ENCODE measurements at regions not wholly inside any gene's neighbourhood (a gene's known extent, or its start where the extent isn't known, plus 50 kb on each side); places are given as distances from the start of the nearest gene placed in this dataset.

DNA sequence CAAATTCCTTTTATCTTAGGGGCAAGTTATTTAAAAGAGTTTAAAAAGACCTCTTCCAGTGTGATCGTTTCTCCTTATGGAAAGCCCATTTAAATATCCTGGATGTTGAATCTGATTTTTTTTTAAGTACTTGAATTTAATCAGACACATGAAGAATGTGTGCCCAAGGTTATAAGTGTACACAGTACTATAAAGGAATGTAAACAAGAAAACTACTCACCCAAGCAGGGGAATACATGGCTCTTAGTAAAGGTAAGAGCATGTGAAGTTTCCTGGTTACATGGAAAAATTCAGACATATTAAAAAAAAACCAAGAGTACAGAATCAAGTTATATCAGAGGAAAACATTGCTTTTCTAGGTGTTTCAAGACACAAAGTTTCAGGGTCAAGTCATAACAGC lies 546.9 kb downstream of the MATN1 start:
- Histone ChIP-seq H3K4me2 (ENCODE audit: low read length) (no peak overlapping the region), H3K9me3 (ENCODE audit: low read length) (no peaks in the 10 kb centered on the region), H3K36me3 (ENCODE audit: insufficient read depth, low read length) (no peaks in the 10 kb centered on the region), H3K9me2 (ENCODE audit: insufficient read depth, low read length) (no peaks in the 10 kb centered on the region), H3F3A (ENCODE audit: insufficient read depth, low read length, poor library complexity, severe bottlenecking) (no peaks in the 10 kb centered on the region), H2AFZ (ENCODE audit: low read depth, low read length) (no peak overlapping the region), H3K27ac (ENCODE audit: low read length) (no peak overlapping the region), H3K9ac (ENCODE audit: low read length) (no peak overlapping the region), H3K79me2 (replicated peaks; ENCODE audit: insufficient read depth, low read length) (no peaks in the 10 kb centered on the region), H4K20me1 (ENCODE audit: insufficient read depth) (no peaks in the 10 kb centered on the region), H3K4me3 (ENCODE audit: low read length) (no peak overlapping the region), H3K27me3 (ENCODE audit: insufficient read depth, low read depth, low read length) (no peaks in the 10 kb centered on the region)
- TF ChIP-seq SMC3 (conservative IDR thresholded peaks at IDR 0.05; ENCODE audit: poor library complexity) (no peak), RAD21 (conservative IDR thresholded peaks at IDR 0.05) (no peak), EZH2 (IDR thresholded peaks at IDR 0.05; ENCODE audit: borderline replicate concordance, insufficient read depth, low read length, poor library complexity, severe bottlenecking) (no peak), TAF1 (IDR thresholded peaks at IDR 0.05; ENCODE audit: low read depth) (no peak), MXI1 (conservative IDR thresholded peaks at IDR 0.05; ENCODE audit: poor library complexity, severe bottlenecking) (no peak), EP300 (conservative IDR thresholded peaks at IDR 0.05; ENCODE audit: poor library complexity, severe bottlenecking) (no peak), POLR2AphosphoS5 (IDR thresholded peaks at IDR 0.05) (no peak)
- TF ChIP-seq, protein P1, sequence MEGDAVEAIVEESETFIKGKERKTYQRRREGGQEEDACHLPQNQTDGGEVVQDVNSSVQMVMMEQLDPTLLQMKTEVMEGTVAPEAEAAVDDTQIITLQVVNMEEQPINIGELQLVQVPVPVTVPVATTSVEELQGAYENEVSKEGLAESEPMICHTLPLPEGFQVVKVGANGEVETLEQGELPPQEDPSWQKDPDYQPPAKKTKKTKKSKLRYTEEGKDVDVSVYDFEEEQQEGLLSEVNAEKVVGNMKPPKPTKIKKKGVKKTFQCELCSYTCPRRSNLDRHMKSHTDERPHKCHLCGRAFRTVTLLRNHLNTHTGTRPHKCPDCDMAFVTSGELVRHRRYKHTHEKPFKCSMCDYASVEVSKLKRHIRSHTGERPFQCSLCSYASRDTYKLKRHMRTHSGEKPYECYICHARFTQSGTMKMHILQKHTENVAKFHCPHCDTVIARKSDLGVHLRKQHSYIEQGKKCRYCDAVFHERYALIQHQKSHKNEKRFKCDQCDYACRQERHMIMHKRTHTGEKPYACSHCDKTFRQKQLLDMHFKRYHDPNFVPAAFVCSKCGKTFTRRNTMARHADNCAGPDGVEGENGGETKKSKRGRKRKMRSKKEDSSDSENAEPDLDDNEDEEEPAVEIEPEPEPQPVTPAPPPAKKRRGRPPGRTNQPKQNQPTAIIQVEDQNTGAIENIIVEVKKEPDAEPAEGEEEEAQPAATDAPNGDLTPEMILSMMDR (IDR thresholded peaks at IDR 0.05; ENCODE audit: poor library complexity, severe bottlenecking) = no peak
- TF ChIP-seq, protein P2, sequence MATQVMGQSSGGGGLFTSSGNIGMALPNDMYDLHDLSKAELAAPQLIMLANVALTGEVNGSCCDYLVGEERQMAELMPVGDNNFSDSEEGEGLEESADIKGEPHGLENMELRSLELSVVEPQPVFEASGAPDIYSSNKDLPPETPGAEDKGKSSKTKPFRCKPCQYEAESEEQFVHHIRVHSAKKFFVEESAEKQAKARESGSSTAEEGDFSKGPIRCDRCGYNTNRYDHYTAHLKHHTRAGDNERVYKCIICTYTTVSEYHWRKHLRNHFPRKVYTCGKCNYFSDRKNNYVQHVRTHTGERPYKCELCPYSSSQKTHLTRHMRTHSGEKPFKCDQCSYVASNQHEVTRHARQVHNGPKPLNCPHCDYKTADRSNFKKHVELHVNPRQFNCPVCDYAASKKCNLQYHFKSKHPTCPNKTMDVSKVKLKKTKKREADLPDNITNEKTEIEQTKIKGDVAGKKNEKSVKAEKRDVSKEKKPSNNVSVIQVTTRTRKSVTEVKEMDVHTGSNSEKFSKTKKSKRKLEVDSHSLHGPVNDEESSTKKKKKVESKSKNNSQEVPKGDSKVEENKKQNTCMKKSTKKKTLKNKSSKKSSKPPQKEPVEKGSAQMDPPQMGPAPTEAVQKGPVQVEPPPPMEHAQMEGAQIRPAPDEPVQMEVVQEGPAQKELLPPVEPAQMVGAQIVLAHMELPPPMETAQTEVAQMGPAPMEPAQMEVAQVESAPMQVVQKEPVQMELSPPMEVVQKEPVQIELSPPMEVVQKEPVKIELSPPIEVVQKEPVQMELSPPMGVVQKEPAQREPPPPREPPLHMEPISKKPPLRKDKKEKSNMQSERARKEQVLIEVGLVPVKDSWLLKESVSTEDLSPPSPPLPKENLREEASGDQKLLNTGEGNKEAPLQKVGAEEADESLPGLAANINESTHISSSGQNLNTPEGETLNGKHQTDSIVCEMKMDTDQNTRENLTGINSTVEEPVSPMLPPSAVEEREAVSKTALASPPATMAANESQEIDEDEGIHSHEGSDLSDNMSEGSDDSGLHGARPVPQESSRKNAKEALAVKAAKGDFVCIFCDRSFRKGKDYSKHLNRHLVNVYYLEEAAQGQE (IDR thresholded peaks at IDR 0.05; ENCODE audit: borderline replicate concordance) = no peak

DNA sequence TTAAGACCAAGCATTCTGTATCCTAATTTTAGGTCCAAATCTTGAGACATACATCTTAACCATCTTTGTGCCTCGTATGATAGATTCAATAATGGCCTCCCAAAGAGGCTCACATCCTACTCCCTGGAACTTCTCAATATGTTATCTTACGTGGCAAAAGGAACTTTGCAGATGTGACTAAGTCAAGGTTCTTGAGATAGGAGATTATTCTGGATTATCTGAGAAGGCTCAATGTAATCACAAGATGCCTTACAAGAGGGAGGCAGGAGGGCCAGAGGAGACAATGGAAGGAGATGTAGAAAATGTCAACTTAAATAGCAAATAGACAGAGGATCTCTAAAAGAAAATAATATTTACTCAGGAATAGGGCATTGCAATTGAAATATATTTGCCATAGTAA lies 548.9 kb downstream of the MATN1 start:
- Histone ChIP-seq H4K20me1 (ENCODE audit: insufficient read depth) (no peaks in the 10 kb centered on the region), H3K9me3 (ENCODE audit: low read length) (no peaks in the 10 kb centered on the region), H3K9ac (ENCODE audit: low read length) (no peak overlapping the region), H3K9me2 (ENCODE audit: insufficient read depth, low read length) (no peaks in the 10 kb centered on the region), H3K36me3 (ENCODE audit: insufficient read depth, low read length) (no peaks in the 10 kb centered on the region), H2AFZ (ENCODE audit: low read depth, low read length) (no peak overlapping the region), H3K27me3 (ENCODE audit: insufficient read depth, low read depth, low read length) (no peaks in the 10 kb centered on the region), H3K4me3 (ENCODE audit: low read length) (no peak overlapping the region), H3K79me2 (replicated peaks; ENCODE audit: insufficient read depth, low read length) (no peaks in the 10 kb centered on the region), H3K4me2 (ENCODE audit: low read length) (no peak overlapping the region), H3F3A (ENCODE audit: insufficient read depth, low read length, poor library complexity, severe bottlenecking) (no peaks in the 10 kb centered on the region), H3K27ac (ENCODE audit: low read length) (no peak overlapping the region)
- no peak for TF ChIP-seq MXI1 (conservative IDR thresholded peaks at IDR 0.05; ENCODE audit: poor library complexity, severe bottlenecking)

DNA sequence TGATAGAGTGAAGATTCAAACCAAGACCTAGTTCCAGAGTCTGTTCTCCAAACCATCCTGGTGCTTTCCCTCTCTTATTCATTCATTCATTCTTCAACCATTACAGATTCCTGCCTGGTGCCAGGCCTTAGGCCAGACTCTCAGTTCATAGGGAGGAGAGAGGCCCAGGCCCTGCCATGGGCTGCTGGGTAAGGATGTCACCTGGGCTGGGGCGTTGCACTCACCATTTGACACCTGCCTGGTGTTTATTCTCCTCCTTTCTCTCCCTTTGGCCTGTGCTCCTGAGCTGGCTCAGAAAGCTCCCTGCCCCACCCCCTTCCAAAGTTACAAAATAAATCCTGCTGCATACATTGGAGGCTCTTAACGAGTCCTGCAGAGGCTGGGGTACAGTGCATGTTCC lies 549.8 kb downstream of the MATN1 start:
- no peaks in the 10 kb centered on the region for H3K79me2 ChIP-seq (replicated peaks; ENCODE audit: insufficient read depth, low read length)
- no peaks in the 10 kb centered on the region for H4K20me1 ChIP-seq (ENCODE audit: insufficient read depth)
- H3K9ac ChIP-seq (ENCODE audit: low read length) = no peak overlapping the region
- H3K4me3 ChIP-seq (ENCODE audit: low read length) = no peak overlapping the region
- H3K27me3 ChIP-seq (ENCODE audit: insufficient read depth, low read depth, low read length) = no peaks in the 10 kb centered on the region
- no peaks in the 10 kb centered on the region for H3K9me3 ChIP-seq (ENCODE audit: low read length)
- no peaks in the 10 kb centered on the region for H3K36me3 ChIP-seq (ENCODE audit: insufficient read depth, low read length)
- no peak for TF ChIP-seq RAD21 (conservative IDR thresholded peaks at IDR 0.05)
- TF ChIP-seq EZH2 (IDR thresholded peaks at IDR 0.05; ENCODE audit: borderline replicate concordance, insufficient read depth, low read length, poor library complexity, severe bottlenecking) = no peak
- TF ChIP-seq EP300 (conservative IDR thresholded peaks at IDR 0.05; ENCODE audit: poor library complexity, severe bottlenecking) = no peak
- TF ChIP-seq SMC3 (conservative IDR thresholded peaks at IDR 0.05; ENCODE audit: poor library complexity) = no peak
- no peak for TF ChIP-seq TAF1 (IDR thresholded peaks at IDR 0.05; ENCODE audit: low read depth)
- TF ChIP-seq, protein P2 (IDR thresholded peaks at IDR 0.05; ENCODE audit: borderline replicate concordance) = no peak
- TF ChIP-seq POLR2AphosphoS5 (IDR thresholded peaks at IDR 0.05) = no peak
- TF ChIP-seq MXI1 (conservative IDR thresholded peaks at IDR 0.05; ENCODE audit: poor library complexity, severe bottlenecking) = no peak
- H3K4me2 ChIP-seq (ENCODE audit: low read length) = no peak overlapping the region
- no peak overlapping the region for H2AFZ ChIP-seq (ENCODE audit: low read depth, low read length)
- no peaks in the 10 kb centered on the region for H3F3A ChIP-seq (ENCODE audit: insufficient read depth, low read length, poor library complexity, severe bottlenecking)
- H3K27ac ChIP-seq (ENCODE audit: low read length) = no peak overlapping the region
- H3K9me2 ChIP-seq (ENCODE audit: insufficient read depth, low read length) = no peaks in the 10 kb centered on the region

All from neural cell (in vitro differentiated cells).